GM12878 (cell line): ENCODE measurements at regions not wholly inside any gene's neighbourhood (a gene's known extent, or its start where the extent isn't known, plus 50 kb on each side); places are given as distances from the start of the nearest gene placed in this dataset.

Experiments used
- NR2C1 ChIP-seq: fragments of 450-650 bp; IDR thresholded peaks from 2 replicates; pipeline ENCODE4 v1.6.1; 2017; ENCODE audit warnings: antibody characterized with exemption, mild to moderate bottlenecking, moderate library complexity
- SIN3A ChIP-seq: IDR thresholded peaks from 2 replicates; pipeline ENCODE4 v1.6.1; 2012; ENCODE audit warnings: low read depth, low read length, improper control_type of control experiment
- TF ChIP-seq, protein P1 (sequence below): IDR thresholded peaks from 2 replicates; pipeline ENCODE4 v1.6.1; 2011; ENCODE audit warnings: low read depth, mild to moderate bottlenecking, low read length, moderate library complexity, borderline replicate concordance; ENCODE audit errors: extremely low read depth
- TF ChIP-seq, protein P2 (sequence below): IDR thresholded peaks from 2 replicates; pipeline ENCODE4 v1.6.1; 2011; ENCODE audit warnings: borderline replicate concordance, low read depth, mild to moderate bottlenecking, moderate library complexity, mixed read lengths, low read length; ENCODE audit not compliant: insufficient read depth; ENCODE audit errors: extremely low read length
- TF ChIP-seq, protein P3 (sequence below): IDR thresholded peaks from 2 replicates; pipeline ENCODE4 v1.6.1; 2012; ENCODE audit warnings: mild to moderate bottlenecking, low read depth, low read length

DNA sequence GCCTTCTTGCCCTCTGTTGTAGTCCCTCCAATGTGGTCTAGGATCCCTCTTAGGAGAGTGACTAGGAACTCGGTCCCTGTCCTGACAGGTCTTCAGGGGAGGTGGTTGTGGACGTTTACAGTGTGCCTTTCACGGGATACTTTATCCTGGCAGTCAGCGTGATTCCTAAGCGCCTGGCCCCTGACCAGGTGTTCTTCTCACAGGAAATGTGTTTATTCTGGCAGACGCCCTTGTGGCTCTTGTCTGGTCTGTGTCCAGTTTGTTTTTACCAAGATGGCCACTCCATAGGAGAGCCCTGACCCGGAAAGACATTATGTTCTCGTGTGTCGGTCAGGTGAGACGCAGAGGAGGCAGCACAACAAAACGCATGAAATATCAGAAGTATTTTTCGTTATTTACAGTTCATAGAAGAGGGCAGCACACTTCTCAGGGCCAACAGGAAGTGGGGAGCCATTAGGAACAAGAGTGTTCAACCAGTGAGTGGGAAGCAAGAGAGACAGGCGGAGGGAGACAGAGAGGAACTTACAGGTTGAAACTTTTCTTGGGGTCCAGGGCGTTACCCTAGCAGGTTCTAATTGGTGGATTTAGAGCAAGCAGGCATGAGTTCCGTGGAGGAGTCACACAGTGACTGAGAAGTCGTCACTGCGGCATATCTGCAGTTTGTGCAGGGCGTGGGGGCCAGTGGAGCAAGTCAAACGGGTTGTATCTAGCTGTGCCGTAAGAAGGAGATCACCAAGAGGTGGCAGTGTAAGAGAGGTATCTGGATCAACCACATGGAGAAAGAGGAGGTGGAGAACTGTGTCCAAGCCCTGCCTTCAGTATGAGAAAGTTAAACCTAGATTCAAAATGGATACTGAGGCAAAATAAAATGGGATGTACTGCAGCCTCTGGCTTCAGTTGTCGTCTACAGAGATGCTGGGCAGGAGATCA, 412.9 kb downstream of the ZSWIM6 start:
- TF ChIP-seq, protein P1, sequence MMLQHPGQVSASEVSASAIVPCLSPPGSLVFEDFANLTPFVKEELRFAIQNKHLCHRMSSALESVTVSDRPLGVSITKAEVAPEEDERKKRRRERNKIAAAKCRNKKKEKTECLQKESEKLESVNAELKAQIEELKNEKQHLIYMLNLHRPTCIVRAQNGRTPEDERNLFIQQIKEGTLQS: no peak
- TF ChIP-seq, protein P2, sequence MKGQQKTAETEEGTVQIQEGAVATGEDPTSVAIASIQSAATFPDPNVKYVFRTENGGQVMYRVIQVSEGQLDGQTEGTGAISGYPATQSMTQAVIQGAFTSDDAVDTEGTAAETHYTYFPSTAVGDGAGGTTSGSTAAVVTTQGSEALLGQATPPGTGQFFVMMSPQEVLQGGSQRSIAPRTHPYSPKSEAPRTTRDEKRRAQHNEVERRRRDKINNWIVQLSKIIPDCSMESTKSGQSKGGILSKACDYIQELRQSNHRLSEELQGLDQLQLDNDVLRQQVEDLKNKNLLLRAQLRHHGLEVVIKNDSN: no peak
- TF ChIP-seq, protein P3, sequence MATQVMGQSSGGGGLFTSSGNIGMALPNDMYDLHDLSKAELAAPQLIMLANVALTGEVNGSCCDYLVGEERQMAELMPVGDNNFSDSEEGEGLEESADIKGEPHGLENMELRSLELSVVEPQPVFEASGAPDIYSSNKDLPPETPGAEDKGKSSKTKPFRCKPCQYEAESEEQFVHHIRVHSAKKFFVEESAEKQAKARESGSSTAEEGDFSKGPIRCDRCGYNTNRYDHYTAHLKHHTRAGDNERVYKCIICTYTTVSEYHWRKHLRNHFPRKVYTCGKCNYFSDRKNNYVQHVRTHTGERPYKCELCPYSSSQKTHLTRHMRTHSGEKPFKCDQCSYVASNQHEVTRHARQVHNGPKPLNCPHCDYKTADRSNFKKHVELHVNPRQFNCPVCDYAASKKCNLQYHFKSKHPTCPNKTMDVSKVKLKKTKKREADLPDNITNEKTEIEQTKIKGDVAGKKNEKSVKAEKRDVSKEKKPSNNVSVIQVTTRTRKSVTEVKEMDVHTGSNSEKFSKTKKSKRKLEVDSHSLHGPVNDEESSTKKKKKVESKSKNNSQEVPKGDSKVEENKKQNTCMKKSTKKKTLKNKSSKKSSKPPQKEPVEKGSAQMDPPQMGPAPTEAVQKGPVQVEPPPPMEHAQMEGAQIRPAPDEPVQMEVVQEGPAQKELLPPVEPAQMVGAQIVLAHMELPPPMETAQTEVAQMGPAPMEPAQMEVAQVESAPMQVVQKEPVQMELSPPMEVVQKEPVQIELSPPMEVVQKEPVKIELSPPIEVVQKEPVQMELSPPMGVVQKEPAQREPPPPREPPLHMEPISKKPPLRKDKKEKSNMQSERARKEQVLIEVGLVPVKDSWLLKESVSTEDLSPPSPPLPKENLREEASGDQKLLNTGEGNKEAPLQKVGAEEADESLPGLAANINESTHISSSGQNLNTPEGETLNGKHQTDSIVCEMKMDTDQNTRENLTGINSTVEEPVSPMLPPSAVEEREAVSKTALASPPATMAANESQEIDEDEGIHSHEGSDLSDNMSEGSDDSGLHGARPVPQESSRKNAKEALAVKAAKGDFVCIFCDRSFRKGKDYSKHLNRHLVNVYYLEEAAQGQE: no peak
- no peak for TF ChIP-seq SIN3A
- no peak for TF ChIP-seq NR2C1
